MM.1S (cell line): ENCODE measurements at regions not wholly inside any gene's neighbourhood (a gene's known extent, or its start where the extent isn't known, plus 50 kb on each side); places are given as distances from the start of the nearest gene placed in this dataset.

ENCODE experiments used
- EZH2 ChIP-seq: fragments of 300-600 bp; sonication (generic); optimal IDR thresholded peaks from 2 replicates; pipeline ENCODE3; 2017; ENCODE audit warnings: low read depth, mild to moderate bottlenecking, antibody characterized with exemption, low read length, mixed read lengths
- EZH2phosphoT487 ChIP-seq: fragments of 300-600 bp; sonication (generic); IDR thresholded peaks from 2 replicates; pipeline ENCODE4 v1.6.1; 2018; ENCODE audit warnings: antibody characterized with exemption, low read length
- TF ChIP-seq, protein P1 (sequence below): fragments of 300-600 bp; sonication (generic); IDR thresholded peaks from 2 replicates; pipeline ENCODE4 v1.5.1; 2016; ENCODE audit warnings: antibody characterized with exemption, low read length, mixed read lengths

DNA sequence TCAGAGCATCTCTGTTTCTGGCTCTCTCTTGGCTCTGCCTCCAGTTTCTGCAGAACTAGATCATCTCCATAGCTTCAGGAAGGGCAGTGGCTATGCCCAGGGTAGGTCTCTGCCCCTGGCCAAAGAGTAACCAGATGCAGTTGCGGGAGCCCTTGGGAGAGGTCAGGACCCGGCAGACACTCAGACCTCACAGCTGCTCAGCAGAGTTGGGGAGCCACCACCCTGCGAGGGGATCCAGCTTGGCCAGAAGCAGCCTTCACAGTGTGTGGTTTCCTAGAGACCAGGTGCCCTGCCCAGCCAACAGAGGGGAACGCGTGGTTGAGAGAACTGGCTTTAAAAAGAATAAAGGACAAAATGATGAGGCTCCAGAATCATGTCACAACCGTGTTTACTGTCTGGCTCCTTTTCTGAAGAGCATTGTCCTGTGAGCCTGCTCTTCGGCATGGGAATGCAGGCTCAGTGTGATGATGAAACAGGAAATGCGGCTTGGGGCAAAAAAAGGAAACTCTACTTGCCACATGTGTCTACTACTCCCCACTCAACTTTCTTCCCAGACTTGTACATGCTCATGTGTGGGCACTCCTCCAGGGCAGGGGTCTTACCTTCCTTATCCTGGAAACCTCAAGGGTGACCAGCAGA lies 243.1 kb downstream of the INHBA start:
- TF ChIP-seq, protein P1, sequence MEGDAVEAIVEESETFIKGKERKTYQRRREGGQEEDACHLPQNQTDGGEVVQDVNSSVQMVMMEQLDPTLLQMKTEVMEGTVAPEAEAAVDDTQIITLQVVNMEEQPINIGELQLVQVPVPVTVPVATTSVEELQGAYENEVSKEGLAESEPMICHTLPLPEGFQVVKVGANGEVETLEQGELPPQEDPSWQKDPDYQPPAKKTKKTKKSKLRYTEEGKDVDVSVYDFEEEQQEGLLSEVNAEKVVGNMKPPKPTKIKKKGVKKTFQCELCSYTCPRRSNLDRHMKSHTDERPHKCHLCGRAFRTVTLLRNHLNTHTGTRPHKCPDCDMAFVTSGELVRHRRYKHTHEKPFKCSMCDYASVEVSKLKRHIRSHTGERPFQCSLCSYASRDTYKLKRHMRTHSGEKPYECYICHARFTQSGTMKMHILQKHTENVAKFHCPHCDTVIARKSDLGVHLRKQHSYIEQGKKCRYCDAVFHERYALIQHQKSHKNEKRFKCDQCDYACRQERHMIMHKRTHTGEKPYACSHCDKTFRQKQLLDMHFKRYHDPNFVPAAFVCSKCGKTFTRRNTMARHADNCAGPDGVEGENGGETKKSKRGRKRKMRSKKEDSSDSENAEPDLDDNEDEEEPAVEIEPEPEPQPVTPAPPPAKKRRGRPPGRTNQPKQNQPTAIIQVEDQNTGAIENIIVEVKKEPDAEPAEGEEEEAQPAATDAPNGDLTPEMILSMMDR = no peak
- TF ChIP-seq EZH2 (no peak), EZH2phosphoT487 (no peak)
